K562 (cell line): ENCODE measurements at regions not wholly inside any gene's neighbourhood (a gene's known extent, or its start where the extent isn't known, plus 50 kb on each side); places are given as distances from the start of the nearest gene placed in this dataset.

Experiments
- AFF4 ChIP-seq: sonication (generic); formaldehyde crosslinking; IDR thresholded peaks from 2 replicates; pipeline ENCODE4 v1.8.0; 2023; ENCODE audit warnings: mild to moderate bottlenecking, missing genetic modification reagents
- CBFA2T2 ChIP-seq: fragments of 450-650 bp; conservative IDR thresholded peaks from 2 replicates; pipeline ENCODE4 v1.6.1; 2017; ENCODE audit warnings: mild to moderate bottlenecking
- CBFB ChIP-seq: sonication (generic); formaldehyde crosslinking; IDR thresholded peaks from 2 replicates; pipeline ENCODE4 v1.4.0; 2020; ENCODE audit warnings: mild to moderate bottlenecking, missing genetic modification reagents
- MED1 ChIP-seq: sonication (generic); formaldehyde crosslinking; IDR thresholded peaks from 2 replicates; pipeline ENCODE4 v1.8.1; 2023; ENCODE audit warnings: missing genetic modification reagents, borderline replicate concordance
- RAD21 ChIP-seq, 2 experiments: fragments of 250-450 bp in 1 of 2; fragments of 450-650 bp in 1 of 2; sonication (Bioruptor Pico) in 1 of 2; formaldehyde crosslinking in 1 of 2; IDR thresholded peaks in 1 of 2; conservative IDR thresholded peaks in 1 of 2; 2 replicates each; pipeline versions ENCODE4 v1.4.0 to v1.8.0; 2020 to 2022; ENCODE audit warnings: mild to moderate bottlenecking in 2 of 2, moderate library complexity in 1 of 2
- SIN3B ChIP-seq: fragments of 450-650 bp; IDR thresholded peaks from 2 replicates; pipeline ENCODE4 v1.6.1; 2017; ENCODE audit warnings: low read depth, mild to moderate bottlenecking, moderate library complexity
- SMC3 ChIP-seq: conservative IDR thresholded peaks from 2 replicates; pipeline ENCODE4 v1.6.1; 2011; ENCODE audit warnings: low read depth, low read length, improper control_type of control experiment; ENCODE audit not compliant: insufficient read depth
- ZC3H4 ChIP-seq: sonication (generic); formaldehyde crosslinking; IDR thresholded peaks from 2 replicates; pipeline ENCODE4 v1.9.0; 2021; ENCODE audit warnings: missing genetic modification reagents, borderline replicate concordance
- TF ChIP-seq, protein P1 (sequence below): sonication (generic); formaldehyde crosslinking; IDR thresholded peaks from 2 replicates; pipeline ENCODE4 v1.8.0; 2022; ENCODE audit warnings: missing genetic modification reagents, mild to moderate bottlenecking, borderline replicate concordance
- TF ChIP-seq, protein P2 (sequence below): sonication (generic); formaldehyde crosslinking; IDR thresholded peaks from 2 replicates; pipeline ENCODE4 v1.8.1; 2023; ENCODE audit warnings: mild to moderate bottlenecking, missing genetic modification reagents
- TF ChIP-seq, protein P3 (sequence below): fragments of 450-650 bp; formaldehyde crosslinking; IDR thresholded peaks from 2 replicates; pipeline ENCODE4 v1.4.0; 2020; ENCODE audit warnings: mild to moderate bottlenecking, moderate library complexity
- TF ChIP-seq, protein P4 (sequence below), 3 experiments: IDR thresholded peaks in 2 of 3; conservative IDR thresholded peaks in 1 of 3; 2 replicates each; pipeline ENCODE4 v1.5.1; 2011 to 2012; ENCODE audit warnings: low read length in 3 of 3, mild to moderate bottlenecking in 3 of 3, control low read depth in 2 of 3, improper control_type of control experiment in 1 of 3, inconsistent platforms in 1 of 3, low read depth in 1 of 3, mixed read lengths in 1 of 3, moderate library complexity in 1 of 3; ENCODE audit not compliant: insufficient read depth in 2 of 3

DNA sequence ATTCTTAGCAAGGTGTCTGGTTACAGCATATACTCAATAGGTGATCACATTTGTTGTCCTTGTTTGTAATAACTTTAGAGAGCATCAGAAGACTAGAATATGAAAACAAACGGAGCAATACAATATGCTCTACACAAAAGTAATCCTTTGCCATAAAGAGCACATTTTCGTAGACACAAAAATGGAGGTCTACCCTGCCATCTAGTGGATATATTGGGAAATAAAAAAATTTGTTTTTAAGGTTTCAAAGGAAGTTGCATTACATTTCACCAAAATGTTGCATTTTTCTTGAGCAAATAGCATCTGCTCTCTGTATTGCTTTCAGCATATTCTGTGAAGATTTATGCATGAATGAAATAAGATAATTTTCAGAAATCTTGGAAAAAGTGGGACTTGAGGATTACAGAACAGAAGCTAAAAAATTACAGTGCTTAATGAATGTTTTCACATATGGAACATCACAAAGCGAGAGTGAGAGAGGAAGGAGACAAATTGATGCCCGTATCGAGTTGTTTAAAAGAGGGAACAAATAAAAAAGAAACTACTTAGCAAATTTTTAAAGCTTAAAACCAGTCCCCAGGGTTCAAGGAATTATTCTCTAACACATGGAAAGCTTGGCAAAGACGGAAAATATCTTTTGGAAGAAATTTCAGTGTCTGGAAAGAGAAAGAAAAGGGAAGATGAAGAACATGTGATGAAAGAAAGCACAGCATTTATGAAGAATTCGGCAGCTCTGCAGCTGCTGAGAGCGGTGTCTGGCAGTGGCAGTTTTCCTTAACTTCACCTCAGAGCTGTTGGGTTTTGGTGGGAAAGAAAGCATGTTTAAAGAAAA lies 390.1 kb downstream of the ANKRD50 start (continued):
- TF ChIP-seq AFF4 (CRISPR knock-in tag) = no peak
- TF ChIP-seq, protein P1, sequence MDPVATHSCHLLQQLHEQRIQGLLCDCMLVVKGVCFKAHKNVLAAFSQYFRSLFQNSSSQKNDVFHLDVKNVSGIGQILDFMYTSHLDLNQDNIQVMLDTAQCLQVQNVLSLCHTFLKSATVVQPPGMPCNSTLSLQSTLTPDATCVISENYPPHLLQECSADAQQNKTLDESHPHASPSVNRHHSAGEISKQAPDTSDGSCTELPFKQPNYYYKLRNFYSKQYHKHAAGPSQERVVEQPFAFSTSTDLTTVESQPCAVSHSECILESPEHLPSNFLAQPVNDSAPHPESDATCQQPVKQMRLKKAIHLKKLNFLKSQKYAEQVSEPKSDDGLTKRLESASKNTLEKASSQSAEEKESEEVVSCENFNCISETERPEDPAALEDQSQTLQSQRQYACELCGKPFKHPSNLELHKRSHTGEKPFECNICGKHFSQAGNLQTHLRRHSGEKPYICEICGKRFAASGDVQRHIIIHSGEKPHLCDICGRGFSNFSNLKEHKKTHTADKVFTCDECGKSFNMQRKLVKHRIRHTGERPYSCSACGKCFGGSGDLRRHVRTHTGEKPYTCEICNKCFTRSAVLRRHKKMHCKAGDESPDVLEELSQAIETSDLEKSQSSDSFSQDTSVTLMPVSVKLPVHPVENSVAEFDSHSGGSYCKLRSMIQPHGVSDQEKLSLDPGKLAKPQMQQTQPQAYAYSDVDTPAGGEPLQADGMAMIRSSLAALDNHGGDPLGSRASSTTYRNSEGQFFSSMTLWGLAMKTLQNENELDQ (CRISPR knock-in tag) = no peak
- TF ChIP-seq, protein P2, sequence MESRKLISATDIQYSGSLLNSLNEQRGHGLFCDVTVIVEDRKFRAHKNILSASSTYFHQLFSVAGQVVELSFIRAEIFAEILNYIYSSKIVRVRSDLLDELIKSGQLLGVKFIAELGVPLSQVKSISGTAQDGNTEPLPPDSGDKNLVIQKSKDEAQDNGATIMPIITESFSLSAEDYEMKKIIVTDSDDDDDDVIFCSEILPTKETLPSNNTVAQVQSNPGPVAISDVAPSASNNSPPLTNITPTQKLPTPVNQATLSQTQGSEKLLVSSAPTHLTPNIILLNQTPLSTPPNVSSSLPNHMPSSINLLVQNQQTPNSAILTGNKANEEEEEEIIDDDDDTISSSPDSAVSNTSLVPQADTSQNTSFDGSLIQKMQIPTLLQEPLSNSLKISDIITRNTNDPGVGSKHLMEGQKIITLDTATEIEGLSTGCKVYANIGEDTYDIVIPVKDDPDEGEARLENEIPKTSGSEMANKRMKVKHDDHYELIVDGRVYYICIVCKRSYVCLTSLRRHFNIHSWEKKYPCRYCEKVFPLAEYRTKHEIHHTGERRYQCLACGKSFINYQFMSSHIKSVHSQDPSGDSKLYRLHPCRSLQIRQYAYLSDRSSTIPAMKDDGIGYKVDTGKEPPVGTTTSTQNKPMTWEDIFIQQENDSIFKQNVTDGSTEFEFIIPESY (CRISPR knock-in tag) = no peak
- TF ChIP-seq CBFA2T2 = no peak
- TF ChIP-seq ZC3H4 (CRISPR knock-in tag) = no peak
- TF ChIP-seq SMC3 = 0 out of 2 replicates have a peak, but pooled peaks have one; percentile 18
- TF ChIP-seq SIN3B = 0 out of 2 replicates have a peak, but pooled peaks have one; percentile 15
- TF ChIP-seq, protein P3, sequence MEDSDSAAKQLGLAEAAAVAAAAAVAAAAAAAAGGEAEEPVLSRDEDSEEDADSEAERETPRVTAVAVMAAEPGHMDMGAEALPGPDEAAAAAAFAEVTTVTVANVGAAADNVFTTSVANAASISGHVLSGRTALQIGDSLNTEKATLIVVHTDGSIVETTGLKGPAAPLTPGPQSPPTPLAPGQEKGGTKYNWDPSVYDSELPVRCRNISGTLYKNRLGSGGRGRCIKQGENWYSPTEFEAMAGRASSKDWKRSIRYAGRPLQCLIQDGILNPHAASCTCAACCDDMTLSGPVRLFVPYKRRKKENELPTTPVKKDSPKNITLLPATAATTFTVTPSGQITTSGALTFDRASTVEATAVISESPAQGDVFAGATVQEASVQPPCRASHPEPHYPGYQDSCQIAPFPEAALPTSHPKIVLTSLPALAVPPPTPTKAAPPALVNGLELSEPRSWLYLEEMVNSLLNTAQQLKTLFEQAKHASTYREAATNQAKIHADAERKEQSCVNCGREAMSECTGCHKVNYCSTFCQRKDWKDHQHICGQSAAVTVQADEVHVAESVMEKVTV (CRISPR knock-in tag) = 0 out of 2 replicates have a peak, but pooled peaks have one; percentile 14
- TF ChIP-seq, protein P4, sequence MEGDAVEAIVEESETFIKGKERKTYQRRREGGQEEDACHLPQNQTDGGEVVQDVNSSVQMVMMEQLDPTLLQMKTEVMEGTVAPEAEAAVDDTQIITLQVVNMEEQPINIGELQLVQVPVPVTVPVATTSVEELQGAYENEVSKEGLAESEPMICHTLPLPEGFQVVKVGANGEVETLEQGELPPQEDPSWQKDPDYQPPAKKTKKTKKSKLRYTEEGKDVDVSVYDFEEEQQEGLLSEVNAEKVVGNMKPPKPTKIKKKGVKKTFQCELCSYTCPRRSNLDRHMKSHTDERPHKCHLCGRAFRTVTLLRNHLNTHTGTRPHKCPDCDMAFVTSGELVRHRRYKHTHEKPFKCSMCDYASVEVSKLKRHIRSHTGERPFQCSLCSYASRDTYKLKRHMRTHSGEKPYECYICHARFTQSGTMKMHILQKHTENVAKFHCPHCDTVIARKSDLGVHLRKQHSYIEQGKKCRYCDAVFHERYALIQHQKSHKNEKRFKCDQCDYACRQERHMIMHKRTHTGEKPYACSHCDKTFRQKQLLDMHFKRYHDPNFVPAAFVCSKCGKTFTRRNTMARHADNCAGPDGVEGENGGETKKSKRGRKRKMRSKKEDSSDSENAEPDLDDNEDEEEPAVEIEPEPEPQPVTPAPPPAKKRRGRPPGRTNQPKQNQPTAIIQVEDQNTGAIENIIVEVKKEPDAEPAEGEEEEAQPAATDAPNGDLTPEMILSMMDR (IDR thresholded peaks at IDR 0.05 in 2 of 3, conservative IDR thresholded peaks at IDR 0.05 in 1 of 3; ENCODE audit: insufficient read depth in 2 of 3, low read depth in 1 of 3, low read length in 3 of 3) = peak in 2 of 3 experiments; percentile 21 to 55; a peak in 4 of 6 replicates
- TF ChIP-seq CBFB = no peak
- no peak for TF ChIP-seq MED1 (CRISPR knock-in tag)
- TF ChIP-seq RAD21 (CRISPR knock-in tag; conservative IDR thresholded peaks at IDR 0.05 in 1 of 2, IDR thresholded peaks at IDR 0.05 in 1 of 2) = peak; percentile 46 to 57
